Astrocyte (in vitro differentiated cells and primary cell): ENCODE measurements at regions not wholly inside any gene's neighbourhood (a gene's known extent, or its start where the extent isn't known, plus 50 kb on each side); places are given as distances from the start of the nearest gene placed in this dataset.

Experiments used
- DNase-seq: peaks from one replicate; pipeline ENCODE4 v3.0.0-alpha.2; 2010; ENCODE audit warnings: low read depth
- FAIRE-seq: peaks from 2 replicates; lab custom pipeline; 2011; peaks lifted over from hg19 to GRCh38; lab: Jason Lieb, UNC
- H2AFZ ChIP-seq: 2 replicates; pipeline ENCODE4 v1.6.0; 2012; ENCODE audit warnings: low read depth, low read length, inconsistent platforms
- H3K27ac ChIP-seq: 2 replicates; pipeline ENCODE4 v1.5.1; 2011; ENCODE audit warnings: low read depth, low read length, inconsistent platforms
- H3K27me3 ChIP-seq: 2 replicates; pipeline ENCODE4 v1.6.0; 2011; ENCODE audit warnings: low read length, inconsistent platforms; ENCODE audit not compliant: insufficient read depth
- H3K36me3 ChIP-seq: 2 replicates; pipeline ENCODE4 v1.5.1; 2011; ENCODE audit warnings: low read length, inconsistent platforms; ENCODE audit not compliant: insufficient read depth
- H3K4me1 ChIP-seq: 2 replicates; pipeline ENCODE4 v1.5.1; 2011; ENCODE audit warnings: low read length, inconsistent platforms; ENCODE audit not compliant: insufficient read depth
- H3K4me2 ChIP-seq: 2 replicates; pipeline ENCODE4 v1.6.0; 2012; ENCODE audit warnings: low read length, inconsistent platforms
- H3K4me3 ChIP-seq: 2 replicates; pipeline ENCODE4 v1.5.1; 2011; ENCODE audit warnings: low read depth, mild to moderate bottlenecking, low read length, inconsistent platforms; ENCODE audit not compliant: insufficient read depth
- H3K79me2 ChIP-seq: 2 replicates; pipeline ENCODE4 v1.6.0; 2012; ENCODE audit warnings: mild to moderate bottlenecking, low read length, inconsistent platforms; ENCODE audit not compliant: insufficient read depth
- H3K9ac ChIP-seq: 2 replicates; pipeline ENCODE4 v1.6.0; 2012; ENCODE audit warnings: mild to moderate bottlenecking, low read length, inconsistent platforms
- H3K9me3 ChIP-seq: 2 replicates; pipeline ENCODE4 v1.5.1; 2012; ENCODE audit warnings: low read depth, mild to moderate bottlenecking, low read length, inconsistent platforms; ENCODE audit not compliant: insufficient read depth
- H4K20me1 ChIP-seq: 2 replicates; pipeline ENCODE4 v1.6.0; 2012; ENCODE audit warnings: low read length, inconsistent platforms; ENCODE audit not compliant: insufficient read depth
- H3K27ac Mint-ChIP-seq: one replicate; pipeline ENCODE4 v1.8.0; 2021; ENCODE audit warnings: mild to moderate bottlenecking, mixed read lengths; ENCODE audit not compliant: unreplicated experiment
- H3K27me3 Mint-ChIP-seq: one replicate; pipeline ENCODE4 v1.8.0; 2021; ENCODE audit warnings: low read depth, mixed read lengths; ENCODE audit not compliant: unreplicated experiment
- H3K36me3 Mint-ChIP-seq: one replicate; pipeline ENCODE4 v1.8.0; 2021; ENCODE audit warnings: low read depth, mixed read lengths; ENCODE audit not compliant: unreplicated experiment
- H3K4me1 Mint-ChIP-seq: one replicate; pipeline ENCODE4 v1.8.0; 2021; ENCODE audit warnings: low read depth, mixed read lengths; ENCODE audit not compliant: unreplicated experiment
- H3K4me3 Mint-ChIP-seq: one replicate; pipeline ENCODE4 v1.8.0; 2021; ENCODE audit warnings: mild to moderate bottlenecking, moderate library complexity, mixed read lengths; ENCODE audit not compliant: unreplicated experiment
- H3K9me3 Mint-ChIP-seq: one replicate; pipeline ENCODE4 v1.8.0; 2021; ENCODE audit warnings: mild to moderate bottlenecking, mixed read lengths; ENCODE audit not compliant: unreplicated experiment
- CTCF ChIP-seq: IDR thresholded peaks from 2 replicates; pipeline ENCODE4 v1.5.1; 2011; ENCODE audit warnings: low read depth, mild to moderate bottlenecking, inconsistent platforms, low read length, moderate library complexity; ENCODE audit not compliant: insufficient read depth
- EZH2 ChIP-seq: IDR thresholded peaks from 2 replicates; pipeline ENCODE4 v1.6.1; 2012; ENCODE audit warnings: mild to moderate bottlenecking, low read length, inconsistent platforms; ENCODE audit not compliant: insufficient read depth

GRCh38 chr5:85441156-85441555 lies 1056.5 kb upstream of the EDIL3 start:
- Mint-ChIP-seq H3K4me3 (no peak overlapping the region), H3K36me3 (no peaks in the 10 kb centered on the region), H3K27ac (no peak overlapping the region), H3K4me1 (no peaks in the 10 kb centered on the region), H3K9me3 (no peaks in the 10 kb centered on the region), H3K27me3 (no peaks in the 10 kb centered on the region)
- no peaks in the 10 kb centered on the region for H3K36me3 ChIP-seq
- H3K4me1 ChIP-seq: no peaks in the 10 kb centered on the region
- no peaks in the 10 kb centered on the region for H3K79me2 ChIP-seq
- no peaks in the 10 kb centered on the region for H3K27me3 ChIP-seq
- H3K4me3 ChIP-seq: no peak overlapping the region
- H3K9ac ChIP-seq: no peak overlapping the region
- H3K4me2 ChIP-seq: no peak overlapping the region
- H2AFZ ChIP-seq: no peak overlapping the region
- TF ChIP-seq CTCF: no peak
- TF ChIP-seq EZH2: no peak
- H3K9me3 ChIP-seq: no peaks in the 10 kb centered on the region
- no peak overlapping the region for H3K27ac ChIP-seq
- no peaks in the 10 kb centered on the region for H4K20me1 ChIP-seq
- FAIRE-seq (no peak), DNase-seq (no peak)

- H3K9ac ChIP-seq: no peak overlapping the region
- H3K4me1 Mint-ChIP-seq: no peaks in the 10 kb centered on the region
- H3K4me3 ChIP-seq: no peak overlapping the region
- no peak overlapping the region for H3K27ac ChIP-seq
- no peaks in the 10 kb centered on the region for H3K79me2 ChIP-seq
- no peak overlapping the region for H3K4me3 Mint-ChIP-seq
- H3K9me3 ChIP-seq: no peaks in the 10 kb centered on the region
- DNase-seq (no peak), FAIRE-seq (no peak)
- H3K4me2 ChIP-seq: no peak overlapping the region
- no peaks in the 10 kb centered on the region for H3K9me3 Mint-ChIP-seq
- no peaks in the 10 kb centered on the region for H3K27me3 Mint-ChIP-seq
- H3K27me3 ChIP-seq: no peaks in the 10 kb centered on the region
- no peaks in the 10 kb centered on the region for H3K4me1 ChIP-seq
- no peaks in the 10 kb centered on the region for H4K20me1 ChIP-seq
- TF ChIP-seq EZH2: no peak
- no peak for TF ChIP-seq CTCF
- H3K27ac Mint-ChIP-seq: no peak overlapping the region
- no peaks in the 10 kb centered on the region for H3K36me3 ChIP-seq
- no peaks in the 10 kb centered on the region for H3K36me3 Mint-ChIP-seq
- no peak overlapping the region for H2AFZ ChIP-seq
Observed at GRCh38 chr5:85441853-85442252, 1057.2 kb upstream of the EDIL3 start.

DNA sequence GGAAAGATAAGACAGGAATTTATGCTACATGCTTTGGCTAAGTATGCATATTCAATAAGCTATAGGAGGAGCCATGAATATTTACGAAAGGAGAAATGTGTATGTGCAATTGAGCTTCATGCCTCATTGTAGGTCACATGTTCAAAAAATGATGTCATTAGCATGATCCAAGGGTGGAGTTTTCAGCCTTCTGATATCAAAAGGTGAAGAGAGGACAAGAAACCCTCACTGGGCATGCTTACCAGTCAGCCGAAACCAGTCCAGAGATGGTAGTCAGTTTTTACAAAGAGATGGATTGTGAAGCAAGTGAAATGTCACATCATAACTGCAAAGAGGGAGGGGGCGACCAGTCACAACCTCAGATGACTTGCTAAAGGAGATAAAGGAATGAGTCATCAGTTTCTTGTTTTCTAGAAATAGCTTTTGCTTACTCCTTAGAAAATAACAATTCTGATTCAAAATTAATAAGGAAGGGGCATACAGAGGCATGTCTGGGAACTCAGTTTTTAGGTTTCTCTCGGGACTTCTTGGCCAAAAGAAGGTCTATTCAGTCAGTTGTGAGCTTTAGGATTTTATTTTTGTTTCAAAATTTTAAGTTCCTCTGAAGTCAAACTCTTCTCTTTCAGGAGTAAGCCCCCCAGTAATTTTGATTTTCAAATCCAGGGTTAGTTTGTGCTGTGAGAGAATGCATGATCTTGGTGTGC lies 1067.8 kb upstream of the EDIL3 start:
- H3K4me1 Mint-ChIP-seq: peaks cover 9% of the 10 kb centered on the region
- Histone ChIP-seq H3K4me2 (no peak overlapping the region), H3K79me2 (no peaks in the 10 kb centered on the region), H3K4me3 (no peak overlapping the region), H3K27me3 (no peaks in the 10 kb centered on the region), H3K27ac (no peak overlapping the region), H3K36me3 (no peaks in the 10 kb centered on the region), H2AFZ (no peak overlapping the region), H3K4me1 (no peaks in the 10 kb centered on the region), H3K9me3 (no peaks in the 10 kb centered on the region), H3K9ac (no peak overlapping the region), H4K20me1 (no peaks in the 10 kb centered on the region)
- no peaks in the 10 kb centered on the region for H3K36me3 Mint-ChIP-seq
- H3K27ac Mint-ChIP-seq: peak overlapping the region; percentile 51
- DNase-seq (no peak), FAIRE-seq (no peak)
- H3K27me3 Mint-ChIP-seq: no peaks in the 10 kb centered on the region
- no peaks in the 10 kb centered on the region for H3K9me3 Mint-ChIP-seq
- no peak overlapping the region for H3K4me3 Mint-ChIP-seq
- TF ChIP-seq EZH2: no peak
- TF ChIP-seq CTCF: no peak
